NCI-H82 treated with DMSO at 0.1 percent for 48 hours (cell line): ENCODE measurements at regions not wholly inside any gene's neighbourhood (a gene's known extent, or its start where the extent isn't known, plus 50 kb on each side); places are given as distances from the start of the nearest gene placed in this dataset.
"Not testable (repeated sequence)": the region's sequence is repeated elsewhere in the genome, so short reads cannot be mapped to it uniquely, and the experiment has no call there.

Source experiments
- DNase-seq: peaks from one replicate; lab custom pipeline; 2025; ENCODE audit not compliant: unreplicated experiment; lab: John Stamatoyannopoulos, UW

DNA sequence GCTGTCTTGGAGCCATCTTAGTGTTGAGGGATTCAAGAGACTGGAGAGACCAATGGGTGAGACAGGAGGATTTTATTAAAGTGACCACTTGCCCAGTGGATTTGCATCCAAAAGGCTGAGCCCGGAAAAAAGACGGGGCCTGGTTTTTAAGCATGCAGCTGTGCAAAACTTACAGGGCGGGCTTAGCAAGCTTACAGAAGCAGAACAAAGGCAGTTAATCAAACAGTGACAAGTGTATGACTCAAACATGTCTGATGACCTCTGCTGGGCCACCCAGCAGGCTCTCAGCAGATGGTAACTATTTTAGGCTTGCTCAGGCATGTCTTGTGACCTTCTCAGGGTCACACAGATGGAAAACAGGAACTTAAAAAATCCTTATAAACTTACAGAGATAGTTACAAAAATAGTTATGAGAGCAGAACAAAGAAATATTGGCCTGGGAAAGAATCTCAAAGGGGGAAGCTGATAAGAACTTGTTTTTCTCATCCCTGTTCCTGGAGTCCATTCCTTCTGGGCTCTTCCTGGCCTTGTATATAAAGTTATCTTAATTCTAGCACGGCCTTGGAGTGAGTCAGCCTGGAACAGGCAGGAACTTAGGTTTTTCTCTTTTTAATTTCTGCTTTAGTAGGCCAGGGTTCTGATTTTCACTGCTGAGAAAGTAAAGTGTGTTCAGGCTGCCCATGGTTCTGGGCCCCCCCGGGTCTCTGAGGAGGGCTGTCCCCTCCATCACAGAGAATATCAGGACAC is 141.3 kb downstream of the CCDC74A start:
- not testable (repeated sequence) for DNase-seq

DNA sequence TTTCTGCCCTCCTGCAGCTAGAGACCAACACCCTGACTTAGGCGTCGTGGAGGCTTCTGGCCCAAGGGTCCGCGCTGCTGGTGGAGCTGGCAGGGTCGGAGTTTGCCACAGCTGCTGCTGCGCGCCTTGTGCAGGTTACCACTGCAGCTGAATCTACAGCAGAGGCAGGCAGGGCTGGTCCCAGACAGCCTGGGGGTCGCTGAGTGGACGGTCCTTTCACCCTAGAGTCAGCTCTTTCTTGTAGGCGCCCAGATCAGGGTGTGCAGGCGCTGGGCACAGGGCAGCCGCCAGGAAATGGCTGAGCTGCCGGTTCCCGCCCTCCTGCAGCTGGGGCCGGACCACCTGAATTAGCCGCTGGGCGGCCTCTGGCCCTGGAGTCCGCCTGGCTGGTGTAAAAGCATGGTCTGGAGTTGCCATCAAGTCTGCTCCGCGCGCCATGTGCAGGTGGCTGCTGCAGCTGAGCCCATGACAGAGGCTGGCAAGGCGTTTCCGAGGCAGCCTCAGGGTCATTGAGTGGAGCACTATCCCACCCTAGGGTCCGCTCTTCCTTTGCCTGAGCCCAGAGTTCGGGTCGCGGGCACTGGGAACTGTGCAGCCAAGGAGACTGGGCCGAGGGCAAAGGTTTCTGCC is 144.3 kb downstream of the CCDC74A start:
- DNase-seq, result not testable (repeated sequence)

DNA sequence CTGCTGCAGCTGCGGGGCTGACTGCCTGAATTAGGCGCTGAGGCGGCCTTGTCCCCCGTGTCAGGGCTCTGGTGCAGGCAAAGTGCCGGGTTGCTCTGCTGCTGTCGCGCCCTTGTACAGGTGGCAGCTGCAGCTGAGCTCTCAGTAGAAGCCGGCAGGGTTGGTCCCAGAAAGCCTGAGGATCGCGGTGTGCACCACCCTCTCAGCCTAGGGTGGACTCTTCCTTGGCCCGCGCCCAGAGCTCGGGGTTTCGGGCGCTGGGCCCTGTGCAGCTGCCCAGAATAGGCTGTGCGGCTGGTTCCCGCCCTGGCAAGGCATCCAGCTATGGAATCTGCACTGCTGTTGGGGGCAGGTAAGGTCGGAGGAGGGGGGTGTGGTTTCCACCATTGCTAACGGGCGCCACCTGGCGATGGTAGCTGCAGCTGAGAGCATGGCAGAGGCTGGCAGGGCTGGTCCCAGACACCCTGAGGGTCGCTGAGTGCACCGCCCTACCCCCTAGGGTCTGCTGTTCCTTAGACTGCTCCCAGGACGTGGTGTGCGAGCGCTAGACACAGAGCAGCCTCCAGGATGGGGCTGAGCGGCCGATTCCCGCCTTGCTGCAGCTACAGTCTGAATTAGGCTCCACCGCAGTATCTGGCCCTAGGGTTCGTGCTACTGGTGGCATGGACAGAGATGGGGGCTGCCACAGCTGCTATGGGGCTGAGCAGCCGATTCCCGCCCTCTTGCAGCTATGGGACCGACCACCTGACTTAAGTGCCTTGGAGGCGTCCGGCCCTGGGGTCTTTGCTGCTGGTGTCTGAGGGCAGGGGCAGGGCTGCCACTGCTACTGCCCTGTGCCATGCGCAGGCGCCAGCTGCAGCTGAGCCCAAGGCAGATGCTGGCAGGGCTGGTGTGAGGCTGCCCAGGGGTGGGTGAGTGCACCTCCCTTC is 145.0 kb downstream of the CCDC74A start:
- DNase-seq, result peak; percentile 21

DNA sequence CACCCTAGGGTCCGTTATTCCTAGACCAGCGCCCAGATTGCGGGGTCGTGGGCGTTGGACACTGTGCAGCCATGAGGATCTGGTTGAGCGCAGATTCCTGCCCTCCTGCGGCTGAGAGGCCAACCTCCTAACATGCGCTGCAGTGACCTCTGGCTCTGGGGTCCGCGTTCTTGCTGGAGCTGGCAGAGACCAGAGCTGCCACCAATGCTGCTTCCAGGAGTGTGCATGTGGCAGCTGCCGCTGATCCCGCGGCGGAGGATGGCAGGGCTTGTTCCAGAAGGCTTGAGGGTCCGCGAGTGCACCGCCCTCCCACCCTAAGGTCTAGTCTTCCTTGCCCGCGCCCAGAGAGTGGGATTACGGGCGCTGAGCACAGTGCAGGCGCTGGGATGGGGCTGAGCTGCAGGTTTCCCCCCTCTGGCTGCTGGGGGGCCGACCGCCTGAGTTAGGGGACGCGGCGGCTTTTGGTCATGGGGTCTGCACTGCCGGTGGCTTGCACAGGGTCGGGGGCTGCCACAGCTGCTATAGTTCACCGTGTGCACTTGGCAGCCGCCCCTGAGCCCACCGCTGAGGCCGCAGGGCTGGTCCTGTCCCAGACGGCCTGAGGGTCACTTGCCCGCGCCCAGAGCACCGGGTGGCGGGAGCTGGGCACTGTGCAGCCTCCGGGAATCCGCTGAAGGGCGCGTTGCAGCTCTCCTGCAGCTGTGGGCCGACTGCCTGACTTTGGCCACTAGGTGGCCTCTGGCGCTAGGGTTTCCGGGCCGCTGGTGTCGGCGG is 145.9 kb downstream of the CCDC74A start:
- DNase-seq, result peak; percentile 34

DNA sequence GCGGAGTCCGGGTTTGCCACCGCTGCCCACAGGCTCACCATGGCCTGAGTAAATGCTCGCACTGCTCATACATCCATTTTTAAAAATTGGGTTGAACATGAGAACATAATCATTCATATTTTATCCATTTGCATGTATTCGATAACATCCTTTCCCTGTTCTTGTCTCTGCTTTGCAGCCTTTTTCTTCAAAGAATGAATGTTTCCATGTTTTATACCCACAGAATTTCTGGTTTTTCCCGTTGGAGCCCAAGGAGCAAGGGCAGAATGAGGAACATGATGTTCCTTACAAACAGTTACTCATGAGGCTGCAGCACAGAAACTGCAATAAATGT is 146.5 kb downstream of the CCDC74A start:
- DNase-seq, result no peak

DNA sequence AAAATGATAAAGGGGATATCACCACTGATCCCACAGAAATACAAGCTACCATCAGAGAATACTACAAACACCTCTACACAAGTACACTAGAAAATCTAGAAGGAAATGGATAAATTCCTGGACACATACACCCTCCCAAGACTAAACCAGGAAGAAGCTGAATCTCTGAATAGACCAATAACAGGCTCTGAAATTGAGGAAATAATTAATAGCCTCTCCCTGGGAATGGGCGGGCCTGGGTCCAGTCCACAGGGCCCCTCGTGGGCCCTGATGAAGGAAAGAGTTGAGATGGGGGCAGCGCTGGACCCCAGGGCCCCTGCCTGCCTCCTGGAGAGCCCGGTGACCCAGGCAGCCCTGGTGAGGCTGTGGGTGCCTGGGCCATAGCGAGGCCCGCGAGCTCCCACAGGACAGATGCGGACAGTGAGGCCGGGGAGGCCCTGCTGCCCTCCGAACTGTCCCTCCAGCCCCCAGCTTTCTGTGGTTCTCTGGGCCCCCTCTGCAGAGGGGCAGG is 154.0 kb downstream of the CCDC74A start:
- DNase-seq, result not testable (repeated sequence)

DNA sequence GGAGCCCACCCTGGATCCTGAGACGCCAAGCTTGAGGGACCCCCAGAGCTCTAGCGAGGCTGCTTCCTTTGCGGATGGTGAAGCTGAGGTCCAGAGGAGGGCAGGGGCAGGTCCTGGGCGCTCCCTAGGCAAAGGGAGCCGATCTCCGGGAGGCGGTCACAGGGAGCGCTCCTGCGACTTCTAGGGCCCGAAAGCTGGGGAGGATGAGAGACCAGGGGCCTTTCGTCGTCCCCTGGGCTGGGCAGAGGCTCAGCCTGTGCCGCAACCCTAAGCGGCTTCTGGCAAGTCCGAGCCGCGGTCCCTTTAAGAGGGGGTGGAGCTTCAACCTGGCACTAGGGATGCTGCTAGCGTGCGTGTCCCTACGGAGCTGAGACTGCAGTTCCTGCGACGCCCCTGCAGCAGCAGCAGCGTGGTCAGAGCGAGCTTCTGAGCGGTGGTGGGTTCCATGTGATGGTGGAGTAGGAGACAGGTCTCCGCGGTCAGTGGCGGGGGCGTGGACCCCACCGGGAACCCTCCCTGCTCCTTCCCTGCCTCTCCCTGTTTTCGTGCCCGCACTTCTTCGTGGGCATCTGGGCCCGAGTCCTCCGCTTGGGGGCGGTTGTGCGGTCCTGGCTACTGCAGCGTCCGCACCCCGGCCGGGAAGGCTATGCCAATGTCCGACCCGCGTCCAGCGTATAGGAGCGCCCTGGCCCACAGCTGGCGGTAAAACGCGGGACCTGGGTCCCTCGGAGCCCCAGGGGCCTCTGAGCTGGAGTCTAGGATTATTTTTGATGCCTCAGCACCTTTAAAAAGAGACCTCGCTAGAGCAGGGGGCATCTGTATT is 154.6 kb downstream of the CCDC74A start:
- peak; percentile 71 for DNase-seq

- DNase-seq, result not testable (repeated sequence)
Observed at GRCh38 chr2:131682945-131683330, 155.2 kb downstream of the CCDC74A start.

DNA sequence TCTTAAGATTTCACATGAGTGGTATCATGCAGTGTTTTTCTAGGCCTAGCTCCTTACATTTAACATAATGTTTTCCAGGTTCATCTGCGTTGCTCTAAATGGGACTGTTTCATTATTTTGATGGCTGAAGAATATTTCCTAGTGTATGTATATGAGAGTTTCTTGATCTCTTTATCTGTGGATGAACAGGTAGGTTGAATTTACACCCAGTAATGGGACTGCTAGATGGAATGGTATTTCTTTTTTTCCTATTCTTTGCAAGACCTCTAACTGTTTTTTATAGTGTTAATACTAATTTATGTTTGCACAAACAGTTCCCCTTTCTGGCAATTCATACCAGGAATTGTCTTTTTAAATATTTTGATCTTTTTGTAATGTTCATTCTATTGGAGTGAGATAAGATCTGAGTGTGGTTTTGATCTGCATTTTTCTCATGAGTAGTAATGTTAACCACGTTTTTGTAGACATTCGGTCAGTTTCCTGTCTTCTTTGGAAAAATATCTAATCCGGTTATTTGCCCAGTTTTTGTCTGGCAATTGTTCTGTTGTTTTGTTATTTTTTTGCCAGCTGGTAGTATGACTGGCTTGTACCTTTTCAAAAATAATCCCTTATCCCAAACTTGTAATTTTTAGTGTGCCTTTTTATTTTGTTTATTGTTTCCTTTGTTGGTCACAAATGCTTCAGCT is 157.1 kb downstream of the CCDC74A start:
- not testable (repeated sequence) for DNase-seq

DNA sequence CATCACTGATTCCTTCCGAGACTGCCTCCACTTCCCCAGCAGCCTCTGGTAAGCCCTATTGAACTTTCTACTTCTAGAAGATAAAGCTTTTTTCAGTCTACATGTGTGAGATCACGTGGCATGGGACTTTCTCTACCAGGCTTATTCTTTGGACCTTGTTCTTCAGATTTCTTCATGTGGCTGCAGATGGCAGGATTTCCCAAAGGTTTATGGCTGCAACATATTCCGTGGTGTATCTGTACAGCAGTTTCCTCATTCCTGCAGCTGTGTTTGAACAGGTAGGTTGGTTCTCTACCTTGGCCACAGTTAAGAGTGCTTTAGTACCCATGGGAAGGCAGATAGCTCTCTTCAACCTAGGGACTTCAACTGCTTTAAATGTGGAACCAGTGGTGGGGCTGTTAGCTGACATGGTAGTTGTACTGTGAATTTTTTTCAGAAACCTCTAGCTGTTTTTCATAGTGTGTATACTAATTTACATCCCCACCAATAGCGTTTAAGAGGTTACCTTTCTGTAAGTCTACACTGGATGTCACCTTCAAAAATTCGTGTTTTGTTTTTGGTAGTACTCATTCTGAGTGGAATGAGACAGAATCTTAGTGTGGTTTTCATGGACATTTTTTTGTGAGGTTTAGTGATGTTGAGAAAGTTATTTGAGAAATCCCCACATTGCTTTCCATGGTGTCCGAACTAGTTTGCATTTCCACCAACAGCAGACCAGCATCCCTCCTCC is 158.6 kb downstream of the CCDC74A start:
- DNase-seq, result not testable (repeated sequence)

GRCh38 chr2:131686894-131687238 is 159.2 kb downstream of the CCDC74A start:
- DNase-seq, result not testable (repeated sequence)

DNA sequence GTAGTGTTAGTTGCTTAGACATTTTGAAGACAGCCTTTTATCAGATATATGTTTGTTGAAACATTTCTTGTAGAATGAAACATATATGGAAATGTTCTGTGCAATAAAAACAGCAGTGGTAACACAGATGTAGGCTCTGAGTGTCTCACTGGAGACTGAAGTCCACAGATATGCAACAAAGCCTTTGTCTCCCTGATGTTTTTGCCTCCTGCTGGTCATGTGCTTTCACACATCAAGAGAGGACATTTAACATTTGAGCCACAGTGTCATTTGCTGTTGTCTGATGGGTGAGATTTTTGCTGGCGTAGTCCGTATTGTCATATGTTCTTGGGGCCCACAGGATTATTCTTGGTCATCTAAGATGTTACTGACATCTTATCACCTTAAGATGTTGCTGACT is 161.4 kb downstream of the CCDC74A start:
- not testable (repeated sequence) for DNase-seq

DNA sequence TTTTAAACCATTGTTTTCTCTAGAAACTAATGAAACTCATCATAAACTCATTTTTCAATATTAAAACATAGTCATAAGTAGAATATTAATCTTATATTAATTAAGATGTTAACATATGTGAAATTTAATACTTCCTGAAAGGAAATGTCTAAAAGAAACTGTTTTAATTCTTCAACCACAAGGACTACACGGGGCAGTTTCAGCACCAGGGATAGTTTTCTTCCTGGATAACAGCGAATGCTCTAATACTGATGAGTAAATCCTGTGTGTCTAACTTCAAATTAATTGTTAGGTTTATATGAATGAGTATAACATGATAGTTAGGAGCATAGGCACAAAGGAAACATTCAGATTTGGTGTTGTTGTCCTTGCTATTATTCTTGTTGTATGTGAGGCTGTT is 183.6 kb downstream of the CCDC74A start:
- DNase-seq, result not testable (repeated sequence)

DNA sequence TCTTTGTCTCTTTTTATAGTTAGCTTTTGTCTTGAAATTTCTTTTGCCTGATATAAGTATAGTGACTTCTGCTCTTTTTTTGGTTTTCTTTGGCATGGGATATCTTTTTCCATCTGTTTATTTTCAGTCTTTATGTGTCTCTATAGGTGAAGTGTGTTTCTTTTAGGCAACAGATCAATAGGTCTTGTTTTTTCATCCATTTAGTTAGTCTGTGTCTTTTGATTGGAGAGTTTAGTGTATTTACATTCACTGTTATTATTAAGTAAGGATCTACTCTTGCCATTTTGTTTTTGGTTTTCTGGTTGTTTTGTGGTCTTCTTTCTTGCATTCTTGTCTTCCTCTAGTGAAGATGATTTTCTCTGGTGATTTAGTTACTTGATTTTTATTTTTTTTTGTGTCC is 190.2 kb downstream of the CCDC74A start:
- not testable (repeated sequence) for DNase-seq

DNA sequence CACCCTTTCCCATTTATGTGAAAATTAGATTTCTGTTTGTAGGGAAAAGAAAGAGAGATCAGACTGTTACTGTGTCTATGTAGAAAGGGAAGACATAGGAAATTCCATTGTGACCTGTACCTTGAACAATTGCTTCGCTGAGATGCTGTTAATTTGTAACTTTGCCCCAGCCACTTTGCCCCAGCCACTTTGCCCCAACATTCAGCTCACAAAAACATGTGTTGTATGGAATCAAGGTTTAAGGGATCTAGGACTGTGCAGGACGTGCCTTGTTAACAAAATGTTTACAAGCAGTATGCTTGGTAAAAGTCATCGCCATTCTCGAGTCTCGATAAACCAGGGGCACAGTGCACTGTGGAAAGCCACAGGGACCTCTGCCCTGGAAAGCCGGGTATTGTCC is 193.5 kb downstream of the CCDC74A start:
- DNase-seq, result not testable (repeated sequence)

- DNase-seq, result not testable (repeated sequence)
Observed at GRCh38 chr2:131722256-131722655, 194.6 kb downstream of the CCDC74A start.

- no peak for DNase-seq
Observed at GRCh38 chr2:131724019-131724418, 196.3 kb downstream of the CCDC74A start.

GRCh38 chr2:131728451-131728850 is 200.8 kb downstream of the CCDC74A start:
- not testable (repeated sequence) for DNase-seq

- DNase-seq, result not testable (repeated sequence)
Observed at GRCh38 chr2:131733530-131733929, 205.8 kb downstream of the CCDC74A start.
